ENCODE measurements at regions not wholly inside any gene's neighbourhood (a gene's known extent, or its start where the extent isn't known, plus 50 kb on each side); places are given as distances from the start of the nearest gene placed in this dataset.
"Not testable (repeated sequence)": the region's sequence is repeated elsewhere in the genome, so short reads cannot be mapped to it uniquely, and the experiment has no call there.

DNA sequence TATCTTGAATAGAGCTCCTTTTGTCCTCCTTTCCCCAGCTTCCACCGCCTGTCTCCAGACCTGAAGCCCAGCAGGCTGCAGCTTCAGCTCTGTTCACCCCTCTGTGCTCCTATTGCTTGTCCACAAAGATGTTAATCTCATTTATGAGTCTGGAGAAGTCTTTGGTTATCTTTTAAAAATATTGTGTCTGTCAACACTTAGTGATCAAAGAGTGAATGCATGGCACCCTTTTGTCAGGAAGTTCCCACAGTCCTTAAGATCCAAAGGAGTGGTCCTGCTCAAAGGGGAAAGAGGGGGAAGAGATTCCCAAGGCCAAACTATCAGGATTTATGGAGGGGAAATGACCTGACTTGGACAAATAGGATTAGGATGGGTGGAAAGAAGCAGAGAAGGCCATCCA lies 118.9 kb downstream of the ACAA2 start:
- no peak for DNase-seq (ENCODE audit: low read depth)

DNA sequence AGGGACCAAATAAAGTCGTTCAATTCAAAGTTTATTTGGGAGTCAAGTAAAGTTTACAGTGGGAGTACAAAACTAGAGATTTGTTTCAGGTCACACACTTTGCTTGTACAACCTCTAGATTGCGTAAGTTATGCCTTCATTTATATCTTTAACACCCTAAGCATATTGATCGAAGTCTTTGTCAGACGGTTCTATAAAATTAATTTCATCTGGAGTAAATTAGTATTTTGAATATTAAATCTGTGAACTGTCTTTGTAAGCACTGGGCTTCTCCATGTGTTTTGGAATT lies 119.7 kb downstream of the ACAA2 start:
- no peak for DNase-seq (ENCODE audit: low read depth)

DNA sequence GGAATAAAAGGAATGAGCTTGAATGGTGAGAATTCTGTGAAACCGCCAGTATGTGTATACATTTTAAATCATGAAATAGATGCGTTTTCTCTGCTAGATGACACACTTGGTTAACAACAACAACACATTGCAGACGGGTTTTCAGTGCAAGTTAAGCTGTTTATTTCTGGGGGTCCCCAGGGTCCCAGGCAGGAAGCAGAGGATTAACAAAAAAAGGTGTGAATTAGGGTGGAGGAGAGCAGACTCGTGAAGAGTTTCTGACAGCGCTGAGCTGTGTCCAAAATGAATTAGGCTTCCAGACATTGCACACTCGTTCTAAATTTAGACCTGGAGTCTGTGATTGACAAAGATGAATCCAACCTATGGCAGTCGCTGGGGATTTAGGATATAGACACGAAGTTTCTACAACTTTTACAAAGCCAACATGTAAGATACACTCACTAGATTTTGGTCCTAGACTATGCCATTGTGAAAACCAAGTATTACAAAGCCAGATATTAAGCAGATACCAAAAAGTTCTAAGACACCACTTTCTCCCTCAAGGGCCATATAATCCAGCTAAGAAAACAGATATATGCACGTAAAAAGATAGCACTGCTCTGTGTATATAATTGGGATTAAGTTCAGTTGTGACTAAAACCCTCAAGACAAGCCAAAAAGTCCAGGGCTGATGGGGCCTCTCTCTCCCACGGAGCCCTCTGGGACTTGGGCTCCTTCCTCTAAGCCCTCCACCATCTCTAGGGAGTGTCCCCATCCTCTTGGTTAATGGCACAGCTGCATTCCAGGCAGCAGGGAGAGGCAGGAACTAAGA lies 120.2 kb downstream of the ACAA2 start:
- DNase-seq (ENCODE audit: low read depth) = no peak

DNA sequence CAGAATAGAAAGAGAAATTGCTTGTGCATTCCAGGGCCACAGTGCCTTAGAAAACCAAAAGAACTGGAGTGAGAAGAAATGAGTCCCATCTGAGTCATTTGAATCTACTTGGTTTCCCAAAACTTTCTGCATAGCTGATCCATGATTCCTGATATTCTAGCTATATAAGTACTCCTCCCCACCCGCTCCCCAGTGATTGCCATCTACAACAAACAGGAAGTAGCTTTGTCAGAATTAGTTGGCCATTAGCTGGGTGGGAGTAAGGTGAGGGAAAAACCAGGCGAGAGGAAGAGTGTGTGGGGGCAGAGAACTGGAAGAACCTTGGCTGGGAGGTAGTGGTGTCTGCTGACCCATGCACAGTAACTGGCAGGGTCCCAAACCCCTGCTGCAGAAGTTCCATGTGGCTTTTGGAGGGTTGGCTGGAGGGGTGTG lies 122.1 kb downstream of the ACAA2 start:
- DNase-seq (ENCODE audit: low read depth) = peak; percentile 55

DNA sequence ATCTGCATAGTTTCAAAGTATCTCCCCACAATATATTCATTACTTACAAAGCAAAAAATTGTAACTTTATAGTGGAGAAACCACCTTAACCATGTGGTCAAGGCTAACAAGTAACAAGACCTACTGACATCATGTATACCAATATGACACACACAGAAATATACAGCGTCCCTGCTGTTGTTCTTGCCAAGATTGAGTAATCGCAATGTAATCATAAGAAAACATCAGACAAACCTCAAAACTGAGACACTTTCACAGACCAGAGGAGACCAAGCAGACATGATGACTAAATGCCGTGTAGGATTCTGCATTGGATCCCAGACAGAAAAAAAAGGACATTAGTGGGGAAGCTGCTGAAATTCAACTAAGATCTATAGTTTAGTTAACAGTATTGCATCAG lies 123.0 kb downstream of the ACAA2 start:
- peak; percentile 64 for DNase-seq (ENCODE audit: low read depth)

DNA sequence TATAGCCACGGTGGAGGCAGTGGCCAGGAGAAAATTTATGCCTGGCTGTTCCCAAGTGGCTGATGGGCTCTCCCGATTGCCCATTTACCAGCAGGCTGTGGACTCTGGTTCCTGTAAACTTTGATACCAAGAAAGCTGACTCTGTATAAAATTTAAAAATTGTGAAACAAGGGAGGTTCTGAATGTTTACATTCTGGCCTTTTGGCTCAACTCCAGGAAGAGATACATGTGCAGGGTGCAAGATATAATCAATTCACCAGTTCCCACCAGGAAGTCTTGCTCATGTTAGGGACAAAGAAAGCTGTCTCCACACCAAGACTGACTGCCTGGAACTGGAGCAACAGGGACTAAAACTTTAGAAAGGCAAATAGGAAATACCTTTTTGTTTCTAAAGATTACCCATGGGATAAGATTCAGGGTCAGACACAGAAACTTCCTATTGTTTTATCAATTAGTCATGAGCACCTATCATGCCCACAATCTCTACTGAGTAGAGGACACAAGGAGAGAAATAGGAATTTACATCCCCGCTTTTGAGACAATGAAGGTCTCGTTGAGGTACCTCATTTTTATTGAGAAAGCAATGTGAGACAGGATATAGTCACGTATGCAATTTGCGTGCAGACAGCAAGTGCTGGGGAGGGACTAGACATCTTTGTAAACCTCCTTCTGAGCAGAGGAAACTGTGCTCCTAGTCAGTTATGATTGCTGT lies 123.5 kb downstream of the LIPG start:
- DNase-seq (ENCODE audit: low read depth) = no peak

DNA sequence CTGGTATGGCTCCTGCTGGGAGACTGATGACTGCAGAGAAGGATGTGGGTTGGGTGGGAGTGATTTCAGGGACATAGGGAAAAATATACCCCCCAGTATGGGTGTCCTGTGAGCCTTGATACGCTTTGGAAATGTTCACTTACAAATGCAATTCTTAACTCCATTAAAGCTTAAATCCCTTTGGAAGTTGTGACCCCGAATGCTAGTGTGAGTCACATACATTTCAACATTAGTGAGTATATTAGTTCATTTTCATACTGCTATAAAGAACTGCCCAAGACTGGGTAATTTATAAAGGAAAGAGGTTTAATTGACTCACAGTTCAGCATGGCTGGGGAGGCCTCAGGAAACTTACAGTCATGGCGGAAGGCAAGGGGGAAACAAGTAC lies 120.9 kb downstream of the LIPG start:
- not testable (repeated sequence) for DNase-seq (ENCODE audit: low read depth)

DNA sequence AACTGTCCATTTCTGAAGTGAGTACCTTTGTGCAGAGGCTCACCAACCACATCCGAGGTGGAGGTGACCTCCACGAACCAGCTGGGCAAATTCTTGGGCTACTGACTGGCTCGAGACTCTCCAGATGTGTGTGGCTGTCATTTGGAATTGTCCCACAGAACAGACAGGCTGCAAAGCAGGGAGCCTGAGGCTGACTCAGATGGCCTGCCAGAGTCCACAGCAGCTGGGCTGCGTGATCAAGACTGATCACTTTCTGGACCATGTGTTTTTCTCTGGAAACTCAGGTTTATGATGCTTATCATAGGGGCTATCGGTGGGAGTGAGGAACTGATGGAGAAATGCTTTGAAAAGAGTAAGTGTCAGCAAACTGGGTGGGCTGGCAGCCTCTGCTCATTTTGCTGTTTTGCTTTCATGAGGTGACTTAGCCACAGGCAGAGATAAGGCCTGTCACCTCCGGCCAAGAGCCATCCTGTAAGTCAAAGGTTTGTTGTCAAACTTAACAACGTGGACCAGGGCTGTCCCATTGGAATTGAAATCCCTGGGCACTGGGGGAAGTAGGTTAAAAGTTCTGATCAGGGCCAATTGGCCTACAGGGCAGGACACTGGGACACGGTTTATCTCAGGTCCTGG lies 120.4 kb downstream of the LIPG start:
- no peak for DNase-seq (ENCODE audit: low read depth)

DNA sequence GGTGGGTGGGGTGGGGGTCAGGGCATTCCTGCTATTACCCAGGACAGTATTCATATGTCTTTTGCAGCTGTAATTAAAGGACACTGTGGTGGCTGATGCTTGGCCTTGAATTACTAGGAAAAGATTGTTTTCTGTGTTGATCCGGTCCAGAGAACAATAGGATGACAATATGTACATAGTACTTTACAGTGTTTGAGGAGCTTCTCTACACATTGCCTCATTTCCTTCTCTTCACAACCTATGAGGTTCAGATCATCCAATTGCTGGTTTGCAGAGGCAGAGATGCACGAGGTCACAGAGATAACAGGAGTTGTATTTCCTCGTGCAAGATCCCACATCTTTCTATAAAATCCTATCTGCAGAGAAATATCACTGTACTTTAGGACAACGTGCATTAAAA lies 119.5 kb downstream of the LIPG start:
- no peak for DNase-seq (ENCODE audit: low read depth)

DNA sequence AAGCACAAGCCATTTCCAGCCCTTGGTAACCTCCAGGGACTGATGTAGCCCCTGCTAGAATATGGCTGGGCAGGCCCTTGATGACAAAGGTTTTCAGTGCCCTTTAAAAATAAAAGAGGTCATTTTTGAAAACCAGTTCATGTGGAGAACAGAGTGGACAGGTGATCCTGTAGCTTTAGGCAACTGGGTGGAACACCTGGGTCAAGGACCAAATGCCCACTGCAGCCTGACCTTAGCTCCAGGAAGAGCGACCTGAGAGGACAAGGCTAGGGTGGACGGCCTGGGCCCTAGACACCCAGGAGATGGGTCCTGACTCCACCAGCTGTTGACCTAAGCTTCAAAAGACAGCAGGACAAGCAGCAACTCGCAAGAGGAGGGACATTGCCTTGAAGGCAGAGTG lies 116.6 kb downstream of the LIPG start:
- DNase-seq (ENCODE audit: low read depth) = no peak

DNA sequence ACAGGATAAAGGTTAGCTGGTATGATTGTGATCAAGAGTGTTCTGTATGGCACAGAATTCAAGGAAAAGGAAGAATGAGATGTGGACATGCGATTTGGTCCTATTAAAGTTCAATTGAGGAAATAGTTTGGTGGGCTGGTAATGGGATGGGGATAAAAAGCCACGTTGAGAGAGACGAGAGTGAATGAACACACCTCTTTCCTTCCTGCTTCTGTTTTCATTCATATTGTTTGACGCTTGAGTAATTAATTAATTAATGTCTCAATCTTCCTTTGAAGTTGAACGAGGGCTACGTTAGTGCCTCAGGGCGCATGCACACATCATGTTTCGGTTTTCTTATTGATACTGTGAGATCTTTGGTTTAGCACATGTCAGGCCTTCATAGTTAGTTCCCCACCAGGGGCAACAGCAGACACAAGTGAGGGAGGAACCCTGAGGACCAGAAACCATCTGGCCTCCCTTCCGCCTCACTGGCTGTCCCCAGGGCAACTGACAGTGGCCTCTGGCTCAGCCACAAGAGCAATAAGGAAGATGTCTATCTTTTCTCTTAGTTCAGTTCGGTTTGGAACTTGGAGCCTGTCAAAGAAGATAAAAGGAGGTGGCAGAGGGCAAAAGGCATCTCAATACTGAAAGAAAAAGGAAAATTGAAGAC lies 116.0 kb downstream of the LIPG start:
- no peak for DNase-seq (ENCODE audit: low read depth)

DNA sequence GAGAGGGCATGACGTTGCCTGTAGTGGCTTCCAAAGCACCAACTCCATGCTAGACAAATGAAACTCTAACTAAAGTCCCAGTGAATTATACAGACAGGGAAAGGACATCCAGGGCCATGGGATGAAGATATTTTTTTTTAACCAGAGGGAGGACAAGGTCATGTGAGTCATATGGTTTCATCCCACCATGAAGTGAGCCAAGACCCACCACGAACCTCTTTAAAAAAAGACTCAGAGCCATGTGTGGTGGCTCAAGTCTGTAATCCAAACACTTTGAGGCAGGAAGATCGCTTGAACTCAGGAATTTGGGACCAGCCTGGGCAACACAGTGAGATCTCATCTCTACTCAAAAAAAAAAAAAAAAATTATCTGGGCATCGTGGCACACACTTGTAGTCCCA lies 115.2 kb downstream of the LIPG start:
- no peak for DNase-seq (ENCODE audit: low read depth)

DNA sequence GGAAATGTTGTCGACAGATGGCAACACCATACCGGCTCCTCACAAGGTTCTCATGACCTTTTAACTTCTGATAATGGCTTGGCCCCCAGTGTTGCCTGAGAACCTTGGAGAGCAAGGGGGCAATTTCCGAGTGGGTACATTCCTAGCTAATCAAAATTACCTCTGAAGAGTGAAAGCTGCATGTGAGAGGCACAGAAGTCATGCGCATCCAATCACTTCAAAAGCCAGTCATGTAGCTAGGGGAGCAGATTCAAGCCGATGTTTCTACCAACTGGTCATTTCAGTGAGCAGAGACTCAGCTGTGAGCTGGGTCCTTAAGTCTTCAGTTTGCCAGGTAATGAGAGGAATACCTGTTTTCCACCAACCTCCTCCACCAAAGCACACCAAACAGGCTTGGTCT lies 111.4 kb downstream of the LIPG start:
- DNase-seq (ENCODE audit: low read depth) = no peak

DNA sequence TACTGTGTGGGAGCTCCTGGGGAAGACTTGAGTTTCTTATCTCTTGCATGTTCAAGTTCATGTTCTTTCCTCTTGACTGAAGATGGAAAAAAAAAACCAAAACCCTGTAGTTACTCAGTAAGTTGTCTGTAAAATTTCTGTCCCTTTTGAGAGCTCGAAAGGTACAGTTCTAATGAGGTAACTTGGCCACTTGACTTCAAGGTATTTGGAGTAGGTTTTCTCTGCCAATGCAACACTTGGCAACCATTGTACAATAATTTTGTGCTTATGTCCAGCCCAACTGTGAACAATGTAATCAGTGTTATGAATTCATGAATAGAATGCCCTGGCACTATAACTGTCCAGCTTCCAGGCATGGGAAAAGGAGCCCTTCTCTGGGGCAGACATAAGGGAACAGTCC lies 111.0 kb downstream of the LIPG start:
- no peak for DNase-seq (ENCODE audit: low read depth)

DNA sequence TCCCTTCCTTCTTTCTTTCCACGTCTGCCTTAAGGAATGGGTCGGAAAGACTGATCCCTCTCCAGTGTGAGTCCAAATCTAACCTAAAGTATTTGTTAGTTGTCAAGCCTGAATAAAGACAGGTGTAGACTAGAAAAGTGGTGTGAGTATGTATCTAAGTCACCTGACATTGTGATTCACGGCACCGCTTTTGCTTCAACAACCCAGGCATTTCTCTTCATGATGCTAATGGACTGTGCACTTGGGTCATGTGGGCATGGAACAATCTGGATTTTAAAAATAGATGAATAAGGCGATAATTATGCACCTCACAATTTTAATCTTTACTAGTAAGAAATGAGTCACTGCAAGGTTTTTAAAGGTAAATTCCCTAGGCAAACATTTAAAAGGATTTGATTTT lies 107.5 kb downstream of the LIPG start:
- no peak for DNase-seq (ENCODE audit: low read depth)

DNA sequence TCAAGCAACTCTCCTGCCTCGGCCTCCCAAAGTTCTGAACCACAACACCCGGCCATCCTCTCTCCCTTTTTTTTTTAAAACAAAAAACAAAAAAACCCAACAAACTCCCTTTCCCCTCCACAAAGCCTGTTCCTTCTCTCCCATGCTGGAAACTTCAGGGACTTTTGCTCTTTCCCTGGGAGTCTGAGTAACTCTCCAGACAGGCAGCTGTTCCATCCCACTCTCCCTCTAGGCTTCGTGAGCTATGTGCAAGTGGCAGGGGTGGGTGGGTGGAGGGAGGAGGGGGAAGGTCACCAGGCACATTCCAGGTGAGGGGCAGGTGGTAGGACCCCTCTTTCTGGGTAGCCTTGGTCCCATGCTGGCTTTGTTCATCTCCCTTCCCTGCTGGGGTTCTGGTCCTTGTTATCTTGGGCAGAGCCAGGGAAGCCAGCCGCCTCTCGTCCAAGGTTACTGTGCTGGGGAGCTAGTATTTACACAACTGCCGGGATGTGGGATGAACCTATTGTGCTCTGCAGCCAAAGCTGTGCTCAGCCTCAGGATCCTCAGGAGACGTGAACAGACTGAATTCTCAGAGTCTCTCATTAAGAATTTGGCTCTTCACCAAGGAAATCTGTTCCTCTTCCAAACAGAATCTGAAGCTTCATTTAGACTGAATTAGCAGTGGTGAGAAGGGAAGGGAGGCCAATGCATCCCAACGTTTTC lies 106.9 kb downstream of the LIPG start:
- no peak for DNase-seq (ENCODE audit: low read depth)

DNA sequence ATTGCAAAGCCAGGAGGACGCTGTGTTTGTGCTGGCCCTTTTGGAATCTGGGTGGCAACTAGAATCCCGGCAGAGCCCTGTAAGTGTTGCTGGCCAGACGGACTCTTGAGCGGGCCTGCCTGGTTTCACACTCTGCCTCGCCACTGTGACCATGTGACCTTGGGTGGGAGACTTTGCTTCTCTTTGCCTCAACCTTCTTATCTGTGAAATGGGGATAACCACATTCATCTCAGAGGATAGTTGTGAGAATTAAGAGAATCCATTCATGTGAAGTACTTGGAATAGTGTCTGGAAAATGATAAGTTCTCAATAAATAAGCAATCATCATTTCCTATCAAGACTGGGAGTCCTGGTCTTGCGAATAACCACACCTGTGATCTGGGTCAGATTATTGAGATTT lies 105.6 kb downstream of the LIPG start:
- no peak for DNase-seq (ENCODE audit: low read depth)

DNA sequence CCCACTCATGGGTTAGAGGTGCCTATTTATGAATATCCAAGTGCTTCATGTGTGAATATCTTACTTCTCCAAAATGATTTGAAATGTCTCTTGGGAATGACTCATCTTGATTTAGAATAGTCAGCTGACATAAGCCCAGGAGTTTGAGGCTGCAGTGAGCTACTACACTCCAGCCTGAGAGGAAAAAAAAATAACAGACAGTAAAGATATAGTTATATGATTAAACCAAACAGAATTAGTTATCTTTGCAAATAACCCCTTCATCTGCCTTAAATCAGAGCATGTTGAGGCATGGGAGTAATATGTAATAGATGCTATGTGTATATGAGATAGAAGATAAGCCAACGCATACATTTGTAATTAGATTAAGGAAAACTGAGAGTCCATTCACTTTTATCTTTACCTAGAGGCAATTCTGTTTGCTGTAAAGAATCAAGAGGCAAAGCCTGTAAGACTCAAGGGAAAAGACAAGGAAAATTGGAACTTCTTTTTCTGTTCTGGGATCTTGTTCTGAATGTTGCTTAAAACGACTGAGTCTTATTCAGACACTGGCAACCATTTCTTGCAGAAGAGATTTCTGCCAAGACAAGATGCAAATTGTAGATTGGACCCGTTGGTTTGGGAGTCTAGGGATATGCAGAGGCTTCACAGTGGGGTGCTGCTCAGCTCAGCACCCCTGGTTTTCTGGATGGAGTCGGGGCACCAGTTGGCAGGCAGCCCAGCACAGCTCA lies 104.4 kb downstream of the LIPG start:
- no peak for DNase-seq (ENCODE audit: low read depth)

DNA sequence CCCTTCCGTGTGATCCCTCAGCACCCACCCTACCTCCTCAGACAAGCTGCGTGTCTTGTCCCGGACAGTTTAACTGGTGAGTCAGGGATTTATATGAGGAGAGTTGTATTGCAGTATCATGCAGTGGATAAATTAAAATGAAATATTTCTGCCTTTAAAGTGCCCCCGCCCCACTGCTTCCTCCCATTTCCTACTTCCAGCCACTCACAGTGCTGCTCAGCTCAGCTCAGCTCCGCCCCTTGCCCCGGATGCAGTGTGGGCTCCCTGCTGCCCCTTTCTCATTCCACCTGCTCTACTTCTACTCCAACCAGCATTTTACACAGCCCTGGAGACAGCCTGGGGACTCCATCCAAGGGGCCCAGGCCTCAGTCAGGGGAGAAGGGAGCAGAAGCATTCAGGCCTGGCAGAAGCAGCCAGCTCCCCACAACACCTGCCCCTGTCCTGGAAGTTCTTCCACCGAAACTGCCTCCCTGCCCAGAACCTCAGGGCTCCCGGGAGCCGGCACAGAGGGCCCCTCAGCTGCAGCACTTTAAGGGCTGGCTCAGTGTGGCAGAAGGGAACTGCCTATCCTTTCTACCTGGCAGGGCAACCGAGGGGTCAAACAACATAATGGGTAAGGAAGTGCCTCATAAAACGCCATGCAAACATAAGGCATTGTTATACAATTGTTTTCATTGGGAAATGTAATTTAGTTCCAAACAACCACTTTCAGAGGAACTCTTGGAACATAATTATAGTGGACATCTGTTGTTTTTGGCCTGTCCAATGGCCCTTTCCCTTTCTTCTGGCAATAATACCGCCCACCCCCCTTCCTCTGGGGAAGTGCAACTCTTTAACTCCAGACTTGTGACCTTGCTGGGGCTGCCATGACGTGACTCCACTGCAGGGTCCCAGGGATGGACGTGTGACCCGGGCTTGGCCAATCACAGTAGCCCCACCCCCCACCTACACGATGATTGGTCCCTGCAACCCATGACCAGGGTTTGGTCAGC lies 102.3 kb downstream of the LIPG start:
- DNase-seq (ENCODE audit: low read depth) = peak; percentile 9

DNA sequence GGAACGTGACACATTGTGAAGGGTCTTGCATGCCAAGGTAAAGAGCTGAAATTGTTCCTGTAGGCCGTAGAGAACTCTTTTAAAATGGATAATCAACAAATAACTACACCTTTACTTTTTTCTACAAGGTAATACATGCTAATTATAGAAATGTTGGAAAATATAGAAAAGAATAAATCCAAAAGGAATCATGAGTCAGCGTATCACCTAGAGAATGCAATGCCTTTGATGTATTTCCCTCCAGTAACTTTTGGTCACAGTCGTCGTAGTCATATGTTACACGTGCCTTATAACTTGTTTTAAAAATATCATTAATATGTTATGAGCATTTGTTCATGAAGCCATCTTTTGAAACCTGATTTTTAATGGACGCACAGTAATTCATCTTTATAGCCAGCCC lies 100.6 kb downstream of the LIPG start:
- DNase-seq (ENCODE audit: low read depth) = no peak

Data from GM04503 (cell line).